CD8-positive, alpha-beta memory T cell (primary cell): ENCODE measurements at regions not wholly inside any gene's neighbourhood (a gene's known extent, or its start where the extent isn't known, plus 50 kb on each side); places are given as distances from the start of the nearest gene placed in this dataset.

ENCODE experiments used
- CTCF ChIA-PET: fragments of 350-600 bp; sonication (Branson Sonifier 250); formaldehyde crosslinking; loops from one replicate; lab custom pipeline; 2021; ENCODE audit warnings: antibody characterized with exemption; lab: Charles Lee
- POLR2A ChIA-PET: fragments of 350-600 bp; sonication (Branson Sonifier 250); formaldehyde crosslinking; loops from one replicate; lab custom pipeline; 2021; ENCODE audit warnings: antibody characterized with exemption; lab: Charles Lee
- DNase-seq, 5 donors: peaks; one replicate each; pipeline versions ENCODE4 v3.0.0 to v3.0.0-alpha.2; 2020 to 2022; ENCODE audit warnings: mixed read lengths in 1 of 5
- H3K27ac ChIP-seq: one replicate; pipeline ENCODE4 v1.7.0; 2013; ENCODE audit warnings: low read depth, mild to moderate bottlenecking, low read length, moderate library complexity
- H3K27me3 ChIP-seq: 2 replicates; pipeline ENCODE4 v1.7.0; 2013; ENCODE audit warnings: low read length, mild to moderate bottlenecking; ENCODE audit not compliant: insufficient read depth, poor library complexity, severe bottlenecking
- H3K36me3 ChIP-seq: 2 replicates; pipeline ENCODE4 v1.7.0; 2013; ENCODE audit warnings: mild to moderate bottlenecking, low read length, moderate library complexity; ENCODE audit not compliant: insufficient read depth
- H3K4me1 ChIP-seq: 2 replicates; pipeline ENCODE4 v1.7.0; 2013; ENCODE audit warnings: mild to moderate bottlenecking, low read length, moderate library complexity; ENCODE audit not compliant: insufficient read depth
- H3K4me3 ChIP-seq: 2 replicates; pipeline ENCODE4 v1.7.0; 2013; ENCODE audit warnings: mild to moderate bottlenecking, low read length
- H3K9me3 ChIP-seq: 2 replicates; pipeline ENCODE4 v1.7.0; 2013; ENCODE audit warnings: mild to moderate bottlenecking, low read length
- H3K27ac Mint-ChIP-seq, 8 donors: one replicate each; pipeline ENCODE4 v1.8.0; 2020 to 2021; ENCODE audit warnings: mixed read lengths in 8 of 8, mild to moderate bottlenecking in 6 of 8, inconsistent platforms in 3 of 8, moderate library complexity in 3 of 8
- H3K27me3 Mint-ChIP-seq, 2 donors: one replicate each; pipeline ENCODE4 v1.8.0; 2020 to 2021; ENCODE audit warnings: mixed read lengths in 2 of 2, mild to moderate bottlenecking in 1 of 2, moderate library complexity in 1 of 2
- H3K36me3 Mint-ChIP-seq, 3 donors: one replicate each; pipeline ENCODE4 v1.8.0; 2020 to 2021; ENCODE audit warnings: mixed read lengths in 3 of 3, inconsistent platforms in 1 of 3, mild to moderate bottlenecking in 1 of 3
- H3K4me1 Mint-ChIP-seq, 3 donors: one replicate each; pipeline ENCODE4 v1.8.0; 2020 to 2021; ENCODE audit warnings: mixed read lengths in 3 of 3, inconsistent platforms in 1 of 3, mild to moderate bottlenecking in 1 of 3
- H3K4me3 Mint-ChIP-seq, 7 donors: one replicate each; pipeline ENCODE4 v1.8.0; 2020 to 2021; ENCODE audit warnings: mixed read lengths in 7 of 7, mild to moderate bottlenecking in 6 of 7, moderate library complexity in 4 of 7, inconsistent platforms in 2 of 7
- H3K9me3 Mint-ChIP-seq, 5 donors: one replicate each; pipeline ENCODE4 v1.8.0; 2020 to 2022; ENCODE audit warnings: mixed read lengths in 5 of 5, mild to moderate bottlenecking in 3 of 5, moderate library complexity in 2 of 5, inconsistent platforms in 1 of 5

DNA sequence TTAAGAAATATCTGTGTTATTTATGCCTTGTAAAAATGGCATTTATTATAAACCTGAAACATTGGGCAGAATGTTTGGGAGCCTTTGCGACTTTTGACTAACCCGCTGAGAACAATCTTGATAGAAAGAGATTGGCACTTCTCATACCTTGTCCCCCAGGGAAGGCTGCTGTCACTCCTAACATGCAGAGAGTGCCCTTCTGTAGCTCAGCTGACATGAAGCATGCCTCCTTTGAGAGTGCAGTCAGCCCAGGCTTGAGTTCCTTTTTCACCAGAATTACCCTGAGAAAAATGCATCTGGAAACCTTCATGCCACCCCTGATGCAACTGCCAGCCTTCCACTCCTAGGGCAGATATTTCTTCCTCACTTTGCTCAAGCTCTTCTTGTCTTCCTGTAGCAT lies 569.2 kb upstream of the ARPP21 start:
- ChIA-PET POLR2A (no interaction called here), CTCF (no interaction called here)
- H3K27me3 Mint-ChIP-seq: no peaks in the 10 kb centered on the region
- DNase-seq: no peak
- Histone ChIP-seq H3K4me1 (no peaks in the 10 kb centered on the region), H3K4me3 (no peak overlapping the region), H3K36me3 (no peaks in the 10 kb centered on the region), H3K27ac (no peak overlapping the region), H3K27me3 (no peaks in the 10 kb centered on the region), H3K9me3 (no peaks in the 10 kb centered on the region)
- H3K27ac Mint-ChIP-seq: no peak overlapping the region
- H3K36me3 Mint-ChIP-seq: no peaks in the 10 kb centered on the region
- H3K4me3 Mint-ChIP-seq: no peak overlapping the region
- H3K9me3 Mint-ChIP-seq: peaks cover 2 to 11% (median 8%) of the 10 kb centered on the region in 5 donors
- no peaks in the 10 kb centered on the region for H3K4me1 Mint-ChIP-seq

DNA sequence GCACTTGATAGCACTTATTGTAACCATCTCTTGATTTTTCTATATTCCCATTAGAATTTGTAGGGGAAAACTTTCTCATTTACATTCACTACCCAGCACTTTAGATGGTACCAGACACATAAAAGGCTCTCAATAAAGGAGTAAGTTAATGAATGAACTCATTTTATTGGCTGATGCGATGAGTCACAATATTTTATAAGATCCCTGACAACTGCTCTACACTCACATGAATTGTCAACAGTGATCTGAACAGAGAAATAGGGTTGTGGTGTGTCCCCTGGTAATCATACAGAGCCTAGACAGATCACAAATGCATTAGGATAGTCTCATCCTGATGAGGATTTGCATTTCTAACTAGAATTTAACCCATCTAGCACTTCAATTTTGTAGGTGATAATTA lies 567.6 kb upstream of the ARPP21 start:
- no peaks in the 10 kb centered on the region for H3K27me3 ChIP-seq
- ChIA-PET POLR2A (no interaction called here), CTCF (no interaction called here)
- no peaks in the 10 kb centered on the region for H3K9me3 ChIP-seq
- no peak for DNase-seq
- no peak overlapping the region for H3K27ac Mint-ChIP-seq
- no peaks in the 10 kb centered on the region for H3K36me3 Mint-ChIP-seq
- peaks cover 0 to 11% (median 4%) of the 10 kb centered on the region in 5 donors for H3K9me3 Mint-ChIP-seq
- H3K36me3 ChIP-seq: no peaks in the 10 kb centered on the region
- H3K4me1 ChIP-seq: no peaks in the 10 kb centered on the region
- no peak overlapping the region for H3K4me3 ChIP-seq
- H3K4me1 Mint-ChIP-seq: no peaks in the 10 kb centered on the region
- H3K4me3 Mint-ChIP-seq: no peak overlapping the region
- no peak overlapping the region for H3K27ac ChIP-seq
- H3K27me3 Mint-ChIP-seq: no peaks in the 10 kb centered on the region

DNA sequence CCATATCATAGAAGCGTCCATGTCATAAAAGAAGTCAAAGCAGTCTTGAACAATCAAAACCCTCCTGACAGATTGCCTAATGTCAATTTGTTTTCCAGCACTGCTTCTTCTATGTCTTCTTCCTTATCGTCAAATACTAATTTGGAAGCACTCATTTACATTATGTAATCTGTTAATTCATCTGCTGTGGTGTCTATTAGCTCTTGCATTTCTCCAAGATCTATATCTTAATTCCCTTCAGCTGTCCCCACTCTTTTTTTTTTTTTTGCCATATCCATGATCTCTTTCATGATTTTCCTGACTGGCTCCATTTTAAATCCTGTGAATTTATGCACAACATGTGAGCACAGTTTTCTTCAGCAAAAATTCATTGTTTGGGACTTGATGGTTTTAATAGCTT lies 560.5 kb upstream of the ARPP21 start:
- ChIA-PET CTCF (no interaction called here), POLR2A (no interaction called here)
- Histone ChIP-seq H3K4me3 (no peak overlapping the region), H3K36me3 (no peaks in the 10 kb centered on the region), H3K4me1 (no peaks in the 10 kb centered on the region), H3K27me3 (no peaks in the 10 kb centered on the region), H3K27ac (no peak overlapping the region), H3K9me3 (no peaks in the 10 kb centered on the region)
- Mint-ChIP-seq H3K36me3 (no peaks in the 10 kb centered on the region), H3K9me3 (peaks cover 0 to 20% (median 2%) of the 10 kb centered on the region in 5 donors), H3K27ac (no peak overlapping the region), H3K4me1 (no peaks in the 10 kb centered on the region), H3K27me3 (no peaks in the 10 kb centered on the region), H3K4me3 (no peak overlapping the region)
- DNase-seq: no peak

DNA sequence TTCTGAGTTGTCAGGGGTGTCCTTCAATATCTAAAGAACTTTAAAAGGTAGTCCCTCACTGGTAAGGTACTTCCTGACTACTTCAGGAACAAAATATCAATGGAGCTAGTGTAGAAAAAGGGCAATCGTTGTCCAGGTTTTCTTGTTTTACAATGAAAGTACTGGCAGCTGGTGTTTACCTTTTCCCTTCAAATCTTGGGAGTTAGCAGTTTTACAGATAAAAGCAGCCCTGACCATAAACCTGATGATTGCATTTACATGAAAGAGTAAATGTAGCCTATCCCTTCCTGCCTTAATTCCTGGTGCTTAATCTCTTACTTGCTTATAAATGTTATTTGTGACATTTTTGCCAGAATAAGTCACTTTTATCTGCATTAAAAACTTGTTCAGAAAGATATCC lies 559.9 kb upstream of the ARPP21 start:
- Histone ChIP-seq H3K36me3 (no peaks in the 10 kb centered on the region), H3K27ac (no peak overlapping the region), H3K4me3 (no peak overlapping the region), H3K9me3 (no peaks in the 10 kb centered on the region), H3K4me1 (no peaks in the 10 kb centered on the region), H3K27me3 (no peaks in the 10 kb centered on the region)
- ChIA-PET POLR2A (no interaction called here), CTCF (no interaction called here)
- no peak overlapping the region for H3K4me3 Mint-ChIP-seq
- H3K4me1 Mint-ChIP-seq: no peaks in the 10 kb centered on the region
- no peaks in the 10 kb centered on the region for H3K36me3 Mint-ChIP-seq
- peaks cover 0 to 26% (median 4%) of the 10 kb centered on the region in 5 donors for H3K9me3 Mint-ChIP-seq
- no peak for DNase-seq
- no peak overlapping the region for H3K27ac Mint-ChIP-seq
- no peaks in the 10 kb centered on the region for H3K27me3 Mint-ChIP-seq

DNA sequence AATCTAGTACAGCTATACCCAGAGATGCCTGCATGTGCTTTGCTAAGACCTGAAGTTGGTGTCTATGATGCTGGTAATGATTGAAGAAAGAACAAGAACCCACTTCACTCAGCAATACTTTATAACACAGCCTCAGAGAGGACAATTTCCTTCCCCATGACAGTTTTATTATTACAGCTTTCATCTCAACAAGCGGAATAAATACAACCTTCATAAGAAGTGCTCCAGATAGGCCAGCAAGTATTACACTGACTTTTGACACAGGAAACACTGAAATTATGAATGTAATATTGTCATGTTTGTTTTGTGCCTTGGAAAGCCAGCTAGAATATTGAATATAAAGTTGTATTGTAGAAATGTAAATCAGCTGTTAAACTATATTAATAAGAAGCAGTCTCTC lies 557.4 kb upstream of the ARPP21 start:
- no peak overlapping the region for H3K27ac Mint-ChIP-seq
- H3K9me3 Mint-ChIP-seq: peaks cover 2 to 33% (median 4%) of the 10 kb centered on the region in 5 donors
- H3K36me3 Mint-ChIP-seq: no peaks in the 10 kb centered on the region
- H3K27ac ChIP-seq: no peak overlapping the region
- H3K4me3 Mint-ChIP-seq: no peak overlapping the region
- H3K36me3 ChIP-seq: no peaks in the 10 kb centered on the region
- no peak for DNase-seq
- no peaks in the 10 kb centered on the region for H3K27me3 ChIP-seq
- no peaks in the 10 kb centered on the region for H3K4me1 Mint-ChIP-seq
- no peaks in the 10 kb centered on the region for H3K27me3 Mint-ChIP-seq
- ChIA-PET POLR2A (no interaction called here), CTCF (no interaction called here)
- no peak overlapping the region for H3K4me3 ChIP-seq
- H3K4me1 ChIP-seq: no peaks in the 10 kb centered on the region
- no peaks in the 10 kb centered on the region for H3K9me3 ChIP-seq

DNA sequence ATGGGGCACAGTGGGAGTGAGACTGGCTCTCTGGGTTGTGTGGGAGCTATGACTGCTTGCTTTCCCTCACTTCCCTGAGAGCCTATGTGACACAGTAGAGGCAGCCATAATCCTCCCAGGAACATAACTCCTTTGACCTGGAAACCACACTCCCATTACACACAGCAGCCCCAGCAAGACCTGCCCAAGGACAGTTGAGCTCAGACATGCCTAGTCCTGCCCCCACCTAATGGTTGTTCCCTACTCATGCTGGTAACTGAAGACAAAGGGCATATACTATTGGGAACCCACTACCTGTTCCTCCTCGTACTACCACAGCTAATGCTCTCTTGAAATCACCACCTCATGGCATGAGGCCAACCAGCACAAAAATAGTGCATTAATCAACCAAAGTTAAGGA lies 550.4 kb upstream of the ARPP21 start:
- no peaks in the 10 kb centered on the region for H3K4me1 Mint-ChIP-seq
- Histone ChIP-seq H3K4me3 (no peak overlapping the region), H3K9me3 (no peaks in the 10 kb centered on the region), H3K4me1 (no peaks in the 10 kb centered on the region), H3K27me3 (no peaks in the 10 kb centered on the region), H3K27ac (no peak overlapping the region), H3K36me3 (no peaks in the 10 kb centered on the region)
- ChIA-PET CTCF (no interaction called here), POLR2A (no interaction called here)
- no peaks in the 10 kb centered on the region for H3K36me3 Mint-ChIP-seq
- H3K9me3 Mint-ChIP-seq: peaks cover 5 to 45% (median 15%) of the 10 kb centered on the region in 5 donors
- no peak overlapping the region for H3K27ac Mint-ChIP-seq
- no peaks in the 10 kb centered on the region for H3K27me3 Mint-ChIP-seq
- no peak for DNase-seq
- no peak overlapping the region for H3K4me3 Mint-ChIP-seq

DNA sequence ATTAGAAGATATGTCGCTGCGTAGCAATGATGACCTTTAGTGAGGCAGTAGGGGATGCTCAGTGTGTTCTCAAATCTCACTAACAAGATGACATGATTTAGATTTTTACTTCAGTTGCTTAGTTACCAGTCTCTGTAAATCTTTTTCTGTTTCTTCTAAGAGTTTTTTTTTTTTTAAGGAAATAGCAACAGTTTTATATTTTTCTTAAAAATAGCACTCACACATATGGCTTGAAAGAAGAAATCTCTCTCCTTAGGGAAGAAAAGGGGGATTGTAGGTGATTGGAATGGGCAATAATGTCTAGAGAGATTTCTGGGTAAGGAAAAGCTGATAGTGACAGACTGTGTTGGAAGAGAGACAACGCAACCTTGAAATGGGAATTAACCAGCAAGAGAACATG lies 524.6 kb upstream of the ARPP21 start:
- no peaks in the 10 kb centered on the region for H3K36me3 Mint-ChIP-seq
- no peak for DNase-seq
- H3K27ac Mint-ChIP-seq: no peak overlapping the region
- no peak overlapping the region for H3K4me3 ChIP-seq
- POLR2A ChIA-PET: no interaction called here
- no peaks in the 10 kb centered on the region for H3K9me3 ChIP-seq
- H3K4me1 Mint-ChIP-seq: no peaks in the 10 kb centered on the region
- H3K36me3 ChIP-seq: no peaks in the 10 kb centered on the region
- H3K27me3 Mint-ChIP-seq: no peaks in the 10 kb centered on the region
- no peak overlapping the region for H3K27ac ChIP-seq
- H3K9me3 Mint-ChIP-seq: peaks cover 2 to 44% (median 4%) of the 10 kb centered on the region in 5 donors
- no peaks in the 10 kb centered on the region for H3K4me1 ChIP-seq
- no peaks in the 10 kb centered on the region for H3K27me3 ChIP-seq
- H3K4me3 Mint-ChIP-seq: no peak overlapping the region
- CTCF ChIA-PET: no interaction called here

DNA sequence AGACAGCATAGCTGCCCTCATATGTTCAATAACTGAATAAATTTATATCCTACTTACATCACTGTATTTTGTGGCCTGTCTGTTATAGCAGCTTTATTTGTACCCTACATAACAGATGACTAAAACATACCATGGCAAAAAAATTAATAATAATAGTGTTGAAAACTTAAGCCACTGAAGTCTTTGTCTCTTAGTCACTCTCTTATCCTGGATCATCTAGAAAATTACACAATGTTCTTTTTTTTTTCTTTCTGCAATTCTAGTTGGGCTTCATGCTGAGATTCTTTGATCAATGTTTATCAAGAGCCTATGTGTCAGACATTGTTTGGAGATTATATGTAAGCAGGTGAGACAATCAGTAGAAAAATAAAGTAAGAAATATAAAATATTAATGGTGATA lies 519.3 kb upstream of the ARPP21 start:
- POLR2A ChIA-PET: no interaction called here
- DNase-seq: no peak
- Mint-ChIP-seq H3K9me3 (peaks cover under 1 to 29% (median 4%) of the 10 kb centered on the region in 5 donors), H3K36me3 (no peaks in the 10 kb centered on the region), H3K27me3 (no peaks in the 10 kb centered on the region), H3K27ac (no peak overlapping the region), H3K4me1 (no peaks in the 10 kb centered on the region), H3K4me3 (no peak overlapping the region)
- Histone ChIP-seq H3K27ac (no peak overlapping the region), H3K4me1 (no peaks in the 10 kb centered on the region), H3K4me3 (no peak overlapping the region), H3K9me3 (no peaks in the 10 kb centered on the region), H3K27me3 (no peaks in the 10 kb centered on the region), H3K36me3 (no peaks in the 10 kb centered on the region)
- CTCF ChIA-PET: no interaction called here

DNA sequence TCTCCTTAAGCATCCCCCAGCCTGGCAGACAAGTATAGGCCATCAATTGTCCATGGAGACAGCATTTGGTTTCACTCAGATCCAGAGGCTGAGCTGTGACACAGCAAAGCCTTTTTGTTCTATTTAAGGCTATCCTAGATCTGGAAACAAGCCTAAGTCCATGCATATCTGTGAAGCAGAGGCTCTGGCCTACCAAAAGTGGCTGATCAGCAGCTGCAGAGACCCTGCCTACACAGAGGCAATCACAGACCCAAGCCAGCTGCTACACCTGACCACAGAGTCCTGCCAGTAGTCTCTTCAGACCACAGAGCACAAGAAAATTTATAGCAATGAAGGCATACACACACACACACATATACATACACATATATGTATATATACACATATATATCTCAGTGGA lies 501.7 kb upstream of the ARPP21 start:
- no peaks in the 10 kb centered on the region for H3K36me3 Mint-ChIP-seq
- H3K4me1 Mint-ChIP-seq: no peaks in the 10 kb centered on the region
- no peak overlapping the region for H3K27ac ChIP-seq
- no peaks in the 10 kb centered on the region for H3K27me3 ChIP-seq
- no peak for DNase-seq
- CTCF ChIA-PET: no interaction called here
- no peak overlapping the region for H3K4me3 ChIP-seq
- peaks cover 0 to 20% (median 6%) of the 10 kb centered on the region in 5 donors for H3K9me3 Mint-ChIP-seq
- no peaks in the 10 kb centered on the region for H3K27me3 Mint-ChIP-seq
- no peaks in the 10 kb centered on the region for H3K36me3 ChIP-seq
- no peak overlapping the region for H3K27ac Mint-ChIP-seq
- peaks cover 5% of the 10 kb centered on the region for H3K9me3 ChIP-seq
- no peak overlapping the region for H3K4me3 Mint-ChIP-seq
- no peaks in the 10 kb centered on the region for H3K4me1 ChIP-seq
- POLR2A ChIA-PET: no interaction called here
